ENCODE measurements at regions not wholly inside any gene's neighbourhood (a gene's known extent, or its start where the extent isn't known, plus 50 kb on each side); places are given as distances from the start of the nearest gene placed in this dataset.
"Not testable (repeated sequence)": the region's sequence is repeated elsewhere in the genome, so short reads cannot be mapped to it uniquely, and the experiment has no call there.

GRCh38 chr1:96617375-96617774 is 104.2 kb upstream of the PTBP2 start:
- TF ChIP-seq, protein P1, sequence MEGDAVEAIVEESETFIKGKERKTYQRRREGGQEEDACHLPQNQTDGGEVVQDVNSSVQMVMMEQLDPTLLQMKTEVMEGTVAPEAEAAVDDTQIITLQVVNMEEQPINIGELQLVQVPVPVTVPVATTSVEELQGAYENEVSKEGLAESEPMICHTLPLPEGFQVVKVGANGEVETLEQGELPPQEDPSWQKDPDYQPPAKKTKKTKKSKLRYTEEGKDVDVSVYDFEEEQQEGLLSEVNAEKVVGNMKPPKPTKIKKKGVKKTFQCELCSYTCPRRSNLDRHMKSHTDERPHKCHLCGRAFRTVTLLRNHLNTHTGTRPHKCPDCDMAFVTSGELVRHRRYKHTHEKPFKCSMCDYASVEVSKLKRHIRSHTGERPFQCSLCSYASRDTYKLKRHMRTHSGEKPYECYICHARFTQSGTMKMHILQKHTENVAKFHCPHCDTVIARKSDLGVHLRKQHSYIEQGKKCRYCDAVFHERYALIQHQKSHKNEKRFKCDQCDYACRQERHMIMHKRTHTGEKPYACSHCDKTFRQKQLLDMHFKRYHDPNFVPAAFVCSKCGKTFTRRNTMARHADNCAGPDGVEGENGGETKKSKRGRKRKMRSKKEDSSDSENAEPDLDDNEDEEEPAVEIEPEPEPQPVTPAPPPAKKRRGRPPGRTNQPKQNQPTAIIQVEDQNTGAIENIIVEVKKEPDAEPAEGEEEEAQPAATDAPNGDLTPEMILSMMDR (conservative IDR thresholded peaks at IDR 0.05; ENCODE audit: low read length): not testable (repeated sequence)
- not testable (repeated sequence) for TF ChIP-seq EZH2phosphoT487 (IDR thresholded peaks at IDR 0.05; ENCODE audit: borderline replicate concordance)
